ENCODE measurements at regions not wholly inside any gene's neighbourhood (a gene's known extent, or its start where the extent isn't known, plus 50 kb on each side); places are given as distances from the start of the nearest gene placed in this dataset.

DNA sequence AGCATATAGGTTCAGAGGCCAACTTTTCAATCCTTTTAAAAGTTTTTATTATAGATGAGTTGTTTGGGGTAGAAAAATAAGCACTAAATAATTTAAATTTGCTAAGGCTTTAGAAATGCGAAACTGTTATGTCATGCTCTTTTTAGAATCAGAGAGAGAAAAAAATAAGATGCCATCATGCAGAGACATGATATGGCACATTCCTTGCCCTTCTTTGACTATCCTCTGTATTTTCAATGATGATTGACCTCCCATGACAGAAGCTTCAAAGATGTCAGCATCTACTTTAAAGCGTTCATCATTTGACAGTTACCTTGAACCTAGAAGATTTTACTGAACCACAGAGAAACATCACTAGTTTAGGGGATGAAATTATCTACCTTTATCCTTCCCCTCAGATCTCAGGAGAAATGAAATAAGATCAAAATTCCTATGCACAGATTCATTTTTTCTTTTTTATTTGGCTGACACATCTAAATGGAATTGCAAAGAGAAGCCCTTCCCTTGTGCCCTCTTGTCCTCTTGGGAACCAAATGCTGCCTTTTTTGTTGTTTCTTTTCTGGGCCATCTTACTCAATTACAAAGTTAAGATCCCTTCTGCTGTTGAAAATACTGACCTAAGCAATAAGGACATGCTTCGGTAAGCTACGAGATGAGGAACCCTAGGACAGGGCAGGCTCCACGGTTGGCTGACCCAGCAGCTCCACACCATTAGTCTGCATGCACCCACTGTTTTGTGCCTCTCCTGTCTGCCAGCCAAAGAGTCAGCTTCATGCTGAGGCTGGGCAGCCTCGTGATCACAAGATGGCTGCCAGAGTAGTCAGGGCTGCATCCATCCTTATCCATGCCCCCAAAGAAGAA lies 289.7 kb upstream of the TPM1 start:
- Histone ChIP-seq H3F3A (ENCODE audit: insufficient read depth, low read length, poor library complexity, severe bottlenecking) (no peaks in the 10 kb centered on the region), H2AFZ (ENCODE audit: low read depth, low read length) (no peak overlapping the region), H3K79me2 (replicated peaks; ENCODE audit: insufficient read depth, low read length) (no peaks in the 10 kb centered on the region), H4K20me1 (ENCODE audit: insufficient read depth) (no peaks in the 10 kb centered on the region), H3K9me2 (ENCODE audit: insufficient read depth, low read length) (no peaks in the 10 kb centered on the region), H3K9me3 (ENCODE audit: low read length) (no peaks in the 10 kb centered on the region), H3K4me3 (ENCODE audit: low read length) (no peak overlapping the region), H3K27me3 (ENCODE audit: insufficient read depth, low read depth, low read length) (no peaks in the 10 kb centered on the region), H3K9ac (ENCODE audit: low read length) (no peak overlapping the region), H3K27ac (ENCODE audit: low read length) (no peak overlapping the region), H3K36me3 (ENCODE audit: insufficient read depth, low read length) (no peaks in the 10 kb centered on the region), H3K4me2 (ENCODE audit: low read length) (no peak overlapping the region)
- no peak for TF ChIP-seq REST (IDR thresholded peaks at IDR 0.05; ENCODE audit: borderline replicate concordance)
- TF ChIP-seq EP300 (conservative IDR thresholded peaks at IDR 0.05; ENCODE audit: poor library complexity, severe bottlenecking) = no peak
- no peak for TF ChIP-seq EZH2 (IDR thresholded peaks at IDR 0.05; ENCODE audit: borderline replicate concordance, insufficient read depth, low read length, poor library complexity, severe bottlenecking)
- no peak for TF ChIP-seq SMC3 (conservative IDR thresholded peaks at IDR 0.05; ENCODE audit: poor library complexity)
- no peak for TF ChIP-seq MXI1 (conservative IDR thresholded peaks at IDR 0.05; ENCODE audit: poor library complexity, severe bottlenecking)
- TF ChIP-seq TAF1 (IDR thresholded peaks at IDR 0.05; ENCODE audit: low read depth) = no peak
- TF ChIP-seq, protein P1, sequence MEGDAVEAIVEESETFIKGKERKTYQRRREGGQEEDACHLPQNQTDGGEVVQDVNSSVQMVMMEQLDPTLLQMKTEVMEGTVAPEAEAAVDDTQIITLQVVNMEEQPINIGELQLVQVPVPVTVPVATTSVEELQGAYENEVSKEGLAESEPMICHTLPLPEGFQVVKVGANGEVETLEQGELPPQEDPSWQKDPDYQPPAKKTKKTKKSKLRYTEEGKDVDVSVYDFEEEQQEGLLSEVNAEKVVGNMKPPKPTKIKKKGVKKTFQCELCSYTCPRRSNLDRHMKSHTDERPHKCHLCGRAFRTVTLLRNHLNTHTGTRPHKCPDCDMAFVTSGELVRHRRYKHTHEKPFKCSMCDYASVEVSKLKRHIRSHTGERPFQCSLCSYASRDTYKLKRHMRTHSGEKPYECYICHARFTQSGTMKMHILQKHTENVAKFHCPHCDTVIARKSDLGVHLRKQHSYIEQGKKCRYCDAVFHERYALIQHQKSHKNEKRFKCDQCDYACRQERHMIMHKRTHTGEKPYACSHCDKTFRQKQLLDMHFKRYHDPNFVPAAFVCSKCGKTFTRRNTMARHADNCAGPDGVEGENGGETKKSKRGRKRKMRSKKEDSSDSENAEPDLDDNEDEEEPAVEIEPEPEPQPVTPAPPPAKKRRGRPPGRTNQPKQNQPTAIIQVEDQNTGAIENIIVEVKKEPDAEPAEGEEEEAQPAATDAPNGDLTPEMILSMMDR (IDR thresholded peaks at IDR 0.05; ENCODE audit: poor library complexity, severe bottlenecking) = no peak
- TF ChIP-seq RAD21 (conservative IDR thresholded peaks at IDR 0.05) = no peak
- TF ChIP-seq POLR2AphosphoS5 (IDR thresholded peaks at IDR 0.05) = no peak

DNA sequence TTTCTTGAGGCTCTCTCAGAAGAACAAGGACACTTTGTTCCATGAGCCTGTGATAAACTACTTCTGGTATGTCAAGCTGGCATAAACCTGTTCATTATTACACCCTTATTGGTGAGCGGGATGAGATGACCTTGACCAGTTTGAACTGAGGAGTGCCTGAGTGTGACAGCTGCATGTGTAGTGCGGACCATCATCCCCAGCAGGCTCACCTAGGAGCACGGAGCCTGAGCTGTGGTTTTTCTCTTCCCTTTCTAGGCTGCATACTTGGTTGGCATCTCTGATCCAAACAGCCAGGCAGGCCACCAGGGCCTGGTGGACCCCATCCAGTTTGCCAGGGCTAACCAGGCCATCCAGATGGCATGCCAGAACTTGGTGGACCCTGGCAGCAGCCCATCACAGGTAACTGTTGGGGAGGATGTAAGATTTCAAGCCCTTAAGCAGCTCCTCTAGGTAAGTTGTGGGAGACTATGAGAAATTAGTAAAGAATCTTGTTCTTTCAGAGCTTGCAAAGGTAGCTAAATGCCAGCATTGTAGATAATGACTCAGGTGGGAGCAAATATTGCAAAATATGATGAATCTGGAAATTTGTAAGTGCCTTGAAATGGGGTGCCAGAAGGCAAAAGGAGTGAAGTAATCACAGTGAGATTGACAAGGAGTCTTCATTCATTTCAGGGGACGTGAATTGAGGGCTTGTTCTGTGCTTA lies 288.9 kb upstream of the TPM1 start:
- Histone ChIP-seq H3F3A (ENCODE audit: insufficient read depth, low read length, poor library complexity, severe bottlenecking) (no peaks in the 10 kb centered on the region), H2AFZ (ENCODE audit: low read depth, low read length) (no peak overlapping the region), H3K36me3 (ENCODE audit: insufficient read depth, low read length) (no peaks in the 10 kb centered on the region), H3K79me2 (replicated peaks; ENCODE audit: insufficient read depth, low read length) (no peaks in the 10 kb centered on the region), H3K27ac (ENCODE audit: low read length) (no peak overlapping the region), H3K27me3 (ENCODE audit: insufficient read depth, low read depth, low read length) (no peaks in the 10 kb centered on the region), H3K4me2 (ENCODE audit: low read length) (no peak overlapping the region), H3K4me3 (ENCODE audit: low read length) (no peak overlapping the region), H4K20me1 (ENCODE audit: insufficient read depth) (no peaks in the 10 kb centered on the region), H3K9ac (ENCODE audit: low read length) (no peak overlapping the region), H3K9me3 (ENCODE audit: low read length) (no peaks in the 10 kb centered on the region), H3K9me2 (ENCODE audit: insufficient read depth, low read length) (no peaks in the 10 kb centered on the region)
- TF ChIP-seq MXI1 (conservative IDR thresholded peaks at IDR 0.05; ENCODE audit: poor library complexity, severe bottlenecking) = no peak
- TF ChIP-seq, protein P1 (IDR thresholded peaks at IDR 0.05; ENCODE audit: poor library complexity, severe bottlenecking) = no peak
- TF ChIP-seq EZH2 (IDR thresholded peaks at IDR 0.05; ENCODE audit: borderline replicate concordance, insufficient read depth, low read length, poor library complexity, severe bottlenecking) = no peak
- TF ChIP-seq REST (IDR thresholded peaks at IDR 0.05; ENCODE audit: borderline replicate concordance) = no peak
- TF ChIP-seq POLR2AphosphoS5 (IDR thresholded peaks at IDR 0.05) = no peak
- TF ChIP-seq SMC3 (conservative IDR thresholded peaks at IDR 0.05; ENCODE audit: poor library complexity) = no peak
- TF ChIP-seq RAD21 (conservative IDR thresholded peaks at IDR 0.05) = no peak
- TF ChIP-seq TAF1 (IDR thresholded peaks at IDR 0.05; ENCODE audit: low read depth) = no peak
- TF ChIP-seq EP300 (conservative IDR thresholded peaks at IDR 0.05; ENCODE audit: poor library complexity, severe bottlenecking) = no peak
